ENCODE measurements at regions not wholly inside any gene's neighbourhood (a gene's known extent, or its start where the extent isn't known, plus 50 kb on each side); places are given as distances from the start of the nearest gene placed in this dataset.
"Not testable (repeated sequence)": the region's sequence is repeated elsewhere in the genome, so short reads cannot be mapped to it uniquely, and the experiment has no call there.

- peak; percentile 91 for DNase-seq
Measured at GRCh38 chr2:188645986-188646385, 328.2 kb upstream of the COL3A1 start.

GRCh38 chr2:188647430-188648070 is 326.6 kb upstream of the COL3A1 start:
- no peak for DNase-seq

GRCh38 chr2:188659656-188660406 is 314.3 kb upstream of the COL3A1 start:
- peak; percentile 88 for DNase-seq

- no peak for DNase-seq
Measured at GRCh38 chr2:188663301-188663700, 310.9 kb upstream of the COL3A1 start.

- DNase-seq: peak; percentile 19
Measured at GRCh38 chr2:188664416-188664815, 309.8 kb upstream of the COL3A1 start.

- peak; percentile 71 for DNase-seq
Measured at GRCh38 chr2:188664951-188665595, 309.1 kb upstream of the COL3A1 start.

- DNase-seq: no peak
Measured at GRCh38 chr2:188665727-188666304, 308.4 kb upstream of the COL3A1 start.

GRCh38 chr2:188666503-188666902 is 307.7 kb upstream of the COL3A1 start:
- DNase-seq: no peak

- peak; percentile 91 for DNase-seq
Measured at GRCh38 chr2:188668017-188668680, 306.0 kb upstream of the COL3A1 start.

GRCh38 chr2:188675391-188676009 is 298.7 kb upstream of the COL3A1 start:
- peak; percentile 84 for DNase-seq

- DNase-seq: peak; percentile 80
Measured at GRCh38 chr2:188676010-188676400, 298.2 kb upstream of the COL3A1 start.

- DNase-seq: peak; percentile 78
Measured at GRCh38 chr2:188677142-188677541, 297.0 kb upstream of the COL3A1 start.

GRCh38 chr2:188678882-188679281 is 295.3 kb upstream of the COL3A1 start:
- peak; percentile 68 for DNase-seq

- DNase-seq: no peak
Measured at GRCh38 chr2:188682838-188683237, 291.3 kb upstream of the COL3A1 start.

GRCh38 chr2:188684795-188685194 is 289.4 kb upstream of the COL3A1 start:
- DNase-seq: no peak

GRCh38 chr2:188693111-188693510 is 281.1 kb upstream of the COL3A1 start:
- no peak for DNase-seq

- no peak for DNase-seq
Measured at GRCh38 chr2:188693771-188694170, 280.4 kb upstream of the COL3A1 start.

- DNase-seq: peak; percentile 93
Measured at GRCh38 chr2:188695953-188696352, 278.2 kb upstream of the COL3A1 start.

GRCh38 chr2:188698151-188698550 is 276.0 kb upstream of the COL3A1 start:
- not testable (repeated sequence) for DNase-seq

- peak; percentile 71 for DNase-seq
Measured at GRCh38 chr2:188701836-188702235, 272.3 kb upstream of the COL3A1 start.

GRCh38 chr2:188705191-188705590 is 269.0 kb upstream of the COL3A1 start:
- DNase-seq: no peak

GRCh38 chr2:188713961-188714360 is 260.2 kb upstream of the COL3A1 start:
- DNase-seq: no peak
